ENCODE measurements at regions not wholly inside any gene's neighbourhood (a gene's known extent, or its start where the extent isn't known, plus 50 kb on each side); places are given as distances from the start of the nearest gene placed in this dataset.
"Not testable (repeated sequence)": the region's sequence is repeated elsewhere in the genome, so short reads cannot be mapped to it uniquely, and the experiment has no call there.

GRCh38 chr2:180291552-180292421 lies 284.7 kb upstream of the CWC22 start:
- DNase-seq (ENCODE audit: low spot score) = no peak

GRCh38 chr2:180291060-180291459 lies 284.0 kb upstream of the CWC22 start:
- no peak for DNase-seq (ENCODE audit: low spot score)

- DNase-seq (ENCODE audit: low spot score) = no peak
These were observed 282.5 kb upstream of the CWC22 start for GRCh38 chr2:180289627-180290026.

- DNase-seq (ENCODE audit: low spot score) = no peak
These were observed 272.5 kb upstream of the CWC22 start for GRCh38 chr2:180279581-180279980.

GRCh38 chr2:180276733-180277132 lies 269.6 kb upstream of the CWC22 start:
- DNase-seq (ENCODE audit: low spot score) = no peak

- DNase-seq (ENCODE audit: low spot score) = no peak
These were observed 260.9 kb upstream of the CWC22 start for GRCh38 chr2:180268006-180268405.

GRCh38 chr2:180261976-180262375 lies 254.9 kb upstream of the CWC22 start:
- no peak for DNase-seq (ENCODE audit: low spot score)

GRCh38 chr2:180258579-180258978 lies 251.5 kb upstream of the CWC22 start:
- DNase-seq (ENCODE audit: low spot score) = no peak

- no peak for DNase-seq (ENCODE audit: low spot score)
These were observed 251.0 kb upstream of the CWC22 start for GRCh38 chr2:180258041-180258537.

- no peak for DNase-seq (ENCODE audit: low spot score)
These were observed 250.2 kb upstream of the CWC22 start for GRCh38 chr2:180257247-180257646.

GRCh38 chr2:180255981-180256380 lies 248.9 kb upstream of the CWC22 start:
- DNase-seq (ENCODE audit: low spot score) = no peak

GRCh38 chr2:180254872-180255271 lies 247.8 kb upstream of the CWC22 start:
- no peak for DNase-seq (ENCODE audit: low spot score)

- no peak for DNase-seq (ENCODE audit: low spot score)
These were observed 240.6 kb upstream of the CWC22 start for GRCh38 chr2:180247658-180248057.

- no peak for DNase-seq (ENCODE audit: low spot score)
These were observed 239.2 kb upstream of the CWC22 start for GRCh38 chr2:180246268-180246667.

- no peak for DNase-seq (ENCODE audit: low spot score)
These were observed 233.7 kb upstream of the CWC22 start for GRCh38 chr2:180240774-180241173.

- DNase-seq (ENCODE audit: low spot score) = no peak
These were observed 231.6 kb upstream of the CWC22 start for GRCh38 chr2:180238729-180239128.

- not testable (repeated sequence) for DNase-seq (ENCODE audit: low spot score)
These were observed 229.0 kb upstream of the CWC22 start for GRCh38 chr2:180236061-180236460.

GRCh38 chr2:180235506-180235905 lies 228.4 kb upstream of the CWC22 start:
- DNase-seq (ENCODE audit: low spot score) = not testable (repeated sequence)

- DNase-seq (ENCODE audit: low spot score) = not testable (repeated sequence)
These were observed 227.9 kb upstream of the CWC22 start for GRCh38 chr2:180234991-180235390.

GRCh38 chr2:180231015-180231414 lies 223.9 kb upstream of the CWC22 start:
- no peak for DNase-seq (ENCODE audit: low spot score)

GRCh38 chr2:180227461-180227860 lies 220.4 kb upstream of the CWC22 start:
- no peak for DNase-seq (ENCODE audit: low spot score)

- no peak for DNase-seq (ENCODE audit: low spot score)
These were observed 218.0 kb upstream of the CWC22 start for GRCh38 chr2:180225118-180225517.

GRCh38 chr2:180222644-180223043 lies 215.5 kb upstream of the CWC22 start:
- DNase-seq (ENCODE audit: low spot score) = no peak

GRCh38 chr2:180219491-180219890 lies 212.4 kb upstream of the CWC22 start:
- DNase-seq (ENCODE audit: low spot score) = no peak
